T-helper 2 cell (primary cell): ENCODE measurements at regions not wholly inside any gene's neighbourhood (a gene's known extent, or its start where the extent isn't known, plus 50 kb on each side); places are given as distances from the start of the nearest gene placed in this dataset.
A peak's percentile ranks its signal among the peaks of the same experiment; 100 is the strongest.
"Not testable (repeated sequence)": the region's sequence is repeated elsewhere in the genome, so short reads cannot be mapped to it uniquely, and the experiment has no call there.

Source experiments
- DNase-seq, 5 experiments: peaks; one replicate each; pipeline versions ENCODE4 v3.0.0 to v3.0.0-alpha.2; 2012 to 2022

- DNase-seq, result peak in 1 of 5 experiments; percentile 17
Observed at GRCh38 chr1:46878173-46878782, 63.0 kb downstream of the CYP4A11 start.

GRCh38 chr1:46876093-46876492 is 65.2 kb downstream of the CYP4A11 start:
- not testable (repeated sequence) for DNase-seq
